A549 (cell line): ENCODE measurements at regions not wholly inside any gene's neighbourhood (a gene's known extent, or its start where the extent isn't known, plus 50 kb on each side); places are given as distances from the start of the nearest gene placed in this dataset.

ENCODE experiments used
- CEBPB ChIP-seq, 2 experiments: fragments of >200 bp in 1 of 2; sonication (Bioruptor Twin) in 1 of 2; formaldehyde crosslinking in 1 of 2; IDR thresholded peaks; 2 replicates each; pipeline ENCODE4 v1.6.1; 2012 to 2016
- CTCF ChIP-seq: fragments of >200 bp; sonication (Bioruptor Twin); formaldehyde crosslinking; IDR thresholded peaks from 3 replicates; pipeline ENCODE4 v1.5.1; 2016
- EP300 ChIP-seq, 2 experiments: fragments of >200 bp; sonication (Bioruptor Twin); formaldehyde crosslinking; IDR thresholded peaks; 2 replicates in 1 of 2; 3 replicates in 1 of 2; pipeline ENCODE4 v1.6.1; 2016 to 2017
- HDAC2 ChIP-seq: fragments of 200-600 bp; sonication (generic); IDR thresholded peaks from 2 replicates; pipeline ENCODE4 v1.6.1; 2016
- MAFK ChIP-seq: fragments of 450-650 bp; IDR thresholded peaks from 2 replicates; pipeline ENCODE4 v1.6.1; 2014; ENCODE audit not compliant: partially characterized antibody
- MYC ChIP-seq: IDR thresholded peaks from 2 replicates; pipeline ENCODE4 v1.6.1; 2012; ENCODE audit warnings: mild to moderate bottlenecking, inconsistent platforms, low read length, improper control_type of control experiment, borderline replicate concordance
- POLR2A ChIP-seq: IDR thresholded peaks from 2 replicates; pipeline ENCODE4 v1.6.1; 2012; ENCODE audit warnings: mild to moderate bottlenecking, low read length
- RAD21 ChIP-seq, 2 experiments: fragments of >200 bp in 1 of 2; sonication (Bioruptor Twin) in 1 of 2; formaldehyde crosslinking in 1 of 2; IDR thresholded peaks in 1 of 2; conservative IDR thresholded peaks in 1 of 2; 2 replicates in 1 of 2; 3 replicates in 1 of 2; pipeline ENCODE4 v1.6.1; 2012 to 2018; ENCODE audit warnings: inconsistent platforms in 1 of 2
- SMC3 ChIP-seq: fragments of >200 bp; sonication (Bioruptor Twin); formaldehyde crosslinking; IDR thresholded peaks from 3 replicates; pipeline ENCODE4 v1.6.1; 2018; ENCODE audit warnings: inconsistent platforms
- SREBF2 ChIP-seq: fragments of 450-650 bp; IDR thresholded peaks from 2 replicates; pipeline ENCODE4 v1.6.1; 2014; ENCODE audit warnings: mild to moderate bottlenecking, moderate library complexity
- USF2 ChIP-seq: fragments of 450-650 bp; IDR thresholded peaks from 2 replicates; pipeline ENCODE4 v1.6.1; 2014; ENCODE audit warnings: antibody characterized with exemption

DNA sequence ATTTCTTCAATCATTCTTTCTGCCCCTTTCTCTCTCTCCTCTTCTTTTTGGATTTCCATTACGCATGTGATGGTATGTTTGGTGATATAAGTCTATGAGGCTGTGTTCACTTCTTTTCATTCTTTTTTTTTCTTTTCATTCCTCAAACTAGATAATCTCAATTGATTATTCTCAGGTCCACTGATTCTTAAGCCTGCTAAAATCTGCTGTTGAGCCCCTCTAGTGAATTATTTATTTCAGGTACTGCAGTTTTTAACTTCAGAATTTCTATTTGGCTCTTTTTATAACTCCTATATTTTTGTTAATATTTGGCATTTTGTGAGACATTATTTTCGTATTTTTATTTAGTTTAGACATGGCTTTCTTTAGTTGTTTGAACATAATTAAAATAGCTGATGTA lies 671.3 kb upstream of the NECTIN3 start:
- TF ChIP-seq POLR2A (no peak), HDAC2 (no peak), SREBF2 (no peak), CEBPB (IDR thresholded peaks at IDR 0.05) (no peak), RAD21 (conservative IDR thresholded peaks at IDR 0.05 in 1 of 2, IDR thresholded peaks at IDR 0.05 in 1 of 2) (no peak), SMC3 (no peak), EP300 (IDR thresholded peaks at IDR 0.05) (no peak), MAFK (no peak), USF2 (no peak), CTCF (no peak), MYC (no peak)
